ENCODE measurements at regions not wholly inside any gene's neighbourhood (a gene's known extent, or its start where the extent isn't known, plus 50 kb on each side); places are given as distances from the start of the nearest gene placed in this dataset.
A peak's percentile ranks its signal among the peaks of the same experiment; 100 is the strongest.

DNA sequence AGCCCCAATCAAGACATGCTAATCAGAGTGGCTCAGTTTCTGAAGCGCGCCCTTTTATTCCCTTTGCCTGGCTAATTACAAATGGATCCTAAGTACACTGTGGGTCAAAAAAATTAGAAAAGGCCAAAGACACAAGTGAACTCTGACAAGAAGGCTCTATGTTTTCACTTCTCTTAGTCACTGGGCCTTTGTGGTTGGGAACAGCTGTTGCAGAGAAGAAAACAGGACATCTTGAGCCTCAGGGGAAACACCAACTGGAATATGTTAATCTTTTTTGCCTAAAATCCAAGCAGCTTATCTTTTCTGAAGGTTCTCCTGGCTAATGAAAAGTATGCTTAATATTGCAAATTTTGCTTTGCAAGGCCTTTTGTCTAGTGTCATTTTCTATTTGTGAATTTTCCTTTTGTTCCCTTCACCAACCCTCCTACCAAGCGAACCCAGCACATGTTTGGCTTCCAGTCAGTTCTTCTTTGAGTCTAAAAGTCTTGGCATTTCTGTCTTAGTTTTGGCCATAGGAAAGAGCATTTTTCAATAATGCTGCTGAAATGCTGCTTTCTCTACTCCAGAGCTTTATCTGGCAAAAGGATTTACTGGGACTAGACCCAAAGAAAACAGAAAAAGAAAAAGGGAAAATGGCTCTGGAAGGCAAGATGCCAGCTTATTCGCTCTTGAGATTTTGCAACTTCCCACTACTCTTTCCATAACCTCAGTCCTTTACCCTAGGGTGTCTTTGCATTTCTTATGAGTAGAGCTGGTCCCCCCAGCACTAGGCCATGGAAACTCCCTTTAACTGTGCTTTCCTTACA, 440.2 kb upstream of the ST6GAL2 start:
- peak in 1 of 2 donors; percentile 5 for DNase-seq
- Histone ChIP-seq H3K4me3 (ENCODE audit: low read length) (no peak overlapping the region), H3K27me3 (ENCODE audit: control insufficient read depth, insufficient read depth, low read length) (no peaks in the 10 kb centered on the region), H3K27ac (ENCODE audit: low read length) (no peak overlapping the region), H3K36me3 (ENCODE audit: control insufficient read depth, insufficient read depth, low read length) (no peaks in the 10 kb centered on the region), H3K4me1 (ENCODE audit: control insufficient read depth, insufficient read depth, low read length) (no peaks in the 10 kb centered on the region), H3K9me3 (ENCODE audit: control insufficient read depth, low read depth, low read length) (no peaks in the 10 kb centered on the region)
- 50% methylated on average over 1 of the region's 4 CpGs for WGBS (ENCODE audit: insufficient coverage, low lambda C conversion rate)

DNA sequence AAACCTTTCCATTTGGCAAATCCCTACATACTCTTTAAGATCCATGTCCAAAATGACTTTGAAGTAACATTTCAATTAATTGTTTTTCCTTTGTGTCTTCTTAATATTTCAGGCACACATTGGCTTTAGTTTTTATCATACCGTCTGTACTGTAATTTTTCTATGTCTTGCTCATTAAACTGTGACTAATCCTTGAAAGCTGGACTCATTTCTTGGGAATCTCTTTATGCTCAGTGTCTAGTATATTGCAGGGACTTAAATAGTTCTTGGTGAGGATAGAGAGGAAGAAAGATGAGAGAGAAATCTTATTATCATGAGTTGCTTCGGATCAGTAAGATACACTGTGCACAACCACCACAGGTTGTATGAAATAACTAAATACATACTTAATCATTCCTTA, 448.3 kb upstream of the ST6GAL2 start:
- H3K27ac ChIP-seq (ENCODE audit: low read length) = no peak overlapping the region
- H3K4me3 ChIP-seq (ENCODE audit: low read length) = no peak overlapping the region
- WGBS (ENCODE audit: insufficient coverage, low lambda C conversion rate) = no CpG with 5 or more reads among the region's 2 CpGs
- no peaks in the 10 kb centered on the region for H3K36me3 ChIP-seq (ENCODE audit: control insufficient read depth, insufficient read depth, low read length)
- H3K27me3 ChIP-seq (ENCODE audit: control insufficient read depth, insufficient read depth, low read length) = no peaks in the 10 kb centered on the region
- no peaks in the 10 kb centered on the region for H3K9me3 ChIP-seq (ENCODE audit: control insufficient read depth, low read depth, low read length)
- H3K4me1 ChIP-seq (ENCODE audit: control insufficient read depth, insufficient read depth, low read length) = no peaks in the 10 kb centered on the region
- no peak for DNase-seq

DNA sequence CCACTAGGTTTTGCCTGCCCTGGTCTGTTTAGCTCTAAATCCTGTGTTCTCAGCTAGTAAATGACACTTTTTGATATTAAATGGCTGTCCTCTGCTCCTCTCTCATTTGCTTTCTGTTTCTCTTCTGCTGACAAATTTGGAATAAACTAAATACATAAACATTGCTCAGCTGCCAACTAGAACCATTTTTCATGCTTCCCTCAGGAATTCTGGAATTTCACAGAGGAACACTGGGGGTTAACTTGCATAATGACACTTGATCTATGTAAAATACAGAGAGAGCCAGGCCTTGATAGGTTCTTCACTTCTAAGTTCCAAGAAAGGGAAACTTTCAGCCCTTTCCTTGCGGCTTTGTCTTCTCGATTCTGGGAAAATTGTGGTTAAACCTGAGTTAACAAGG, 450.6 kb upstream of the ST6GAL2 start:
- no peaks in the 10 kb centered on the region for H3K36me3 ChIP-seq (ENCODE audit: control insufficient read depth, insufficient read depth, low read length)
- H3K27ac ChIP-seq (ENCODE audit: low read length) = no peak overlapping the region
- no peaks in the 10 kb centered on the region for H3K27me3 ChIP-seq (ENCODE audit: control insufficient read depth, insufficient read depth, low read length)
- no peak overlapping the region for H3K4me3 ChIP-seq (ENCODE audit: low read length)
- no peaks in the 10 kb centered on the region for H3K4me1 ChIP-seq (ENCODE audit: control insufficient read depth, insufficient read depth, low read length)
- DNase-seq = no peak
- no peaks in the 10 kb centered on the region for H3K9me3 ChIP-seq (ENCODE audit: control insufficient read depth, low read depth, low read length)
- WGBS (ENCODE audit: insufficient coverage, low lambda C conversion rate) = no CpG with 5 or more reads among the region's 2 CpGs

DNA sequence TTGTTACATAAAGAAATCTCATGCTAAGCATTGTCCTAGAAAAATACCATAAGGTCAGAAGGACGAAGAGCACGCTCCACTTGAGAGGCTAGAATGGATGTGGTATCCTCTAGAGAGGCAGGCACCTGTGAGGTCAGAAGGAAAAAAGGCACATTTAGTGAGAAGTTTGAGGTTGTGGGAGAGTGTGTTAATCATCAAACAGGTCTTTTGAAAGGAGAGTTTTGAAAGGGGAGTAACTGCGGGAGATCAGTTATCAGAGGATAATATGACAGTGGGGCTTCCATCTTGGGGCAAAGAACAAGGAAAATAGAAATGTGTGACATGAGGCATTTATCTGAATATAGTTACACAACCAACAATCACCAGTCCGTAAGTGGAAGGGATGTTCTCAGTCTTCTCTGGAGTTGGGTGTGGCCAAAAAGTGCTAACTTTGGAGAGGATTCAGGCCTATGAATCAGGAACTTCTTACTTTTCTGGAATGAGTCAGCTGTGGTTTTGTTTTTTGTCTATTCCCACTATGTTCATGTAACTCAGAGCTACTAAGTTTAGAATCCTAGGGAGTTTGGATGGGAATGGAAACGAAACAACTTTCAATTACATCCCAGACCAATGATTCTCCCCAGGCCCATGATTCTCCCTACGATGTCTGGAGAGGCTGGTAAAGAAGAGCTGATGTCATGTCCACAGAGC, 451.4 kb upstream of the ST6GAL2 start:
- peak in 1 of 2 donors; percentile 9 for DNase-seq
- WGBS (ENCODE audit: insufficient coverage, low lambda C conversion rate) = 20% methylated on average over 1 of the region's 6 CpGs
- Histone ChIP-seq H3K27me3 (ENCODE audit: control insufficient read depth, insufficient read depth, low read length) (no peaks in the 10 kb centered on the region), H3K4me1 (ENCODE audit: control insufficient read depth, insufficient read depth, low read length) (no peaks in the 10 kb centered on the region), H3K4me3 (ENCODE audit: low read length) (no peak overlapping the region), H3K9me3 (ENCODE audit: control insufficient read depth, low read depth, low read length) (no peaks in the 10 kb centered on the region), H3K36me3 (ENCODE audit: control insufficient read depth, insufficient read depth, low read length) (no peaks in the 10 kb centered on the region), H3K27ac (ENCODE audit: low read length) (no peak overlapping the region)

DNA sequence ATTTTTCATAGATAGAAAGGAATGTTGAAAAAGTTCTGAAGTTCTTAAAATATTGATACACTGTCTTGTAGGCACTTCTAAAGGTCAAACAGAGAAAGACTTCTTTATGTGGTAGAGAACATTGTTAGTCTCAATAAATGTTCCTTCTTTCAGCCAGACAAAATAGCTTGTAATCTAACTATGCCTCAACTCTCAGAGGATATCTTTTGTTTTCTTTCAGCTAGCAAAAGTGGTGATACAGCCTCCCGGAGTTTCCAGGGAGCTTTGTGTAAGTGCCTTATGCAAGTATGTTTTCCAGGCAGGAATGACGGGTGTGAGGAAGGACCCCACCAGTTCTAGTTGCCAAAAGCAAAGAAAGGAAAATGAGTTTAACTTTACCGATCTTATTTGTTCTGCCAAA, 452.1 kb upstream of the ST6GAL2 start:
- H3K4me1 ChIP-seq (ENCODE audit: control insufficient read depth, insufficient read depth, low read length) = no peaks in the 10 kb centered on the region
- no peak overlapping the region for H3K4me3 ChIP-seq (ENCODE audit: low read length)
- no peak for DNase-seq
- 100% methylated on average over 1 of the region's 3 CpGs for WGBS (ENCODE audit: insufficient coverage, low lambda C conversion rate)
- H3K9me3 ChIP-seq (ENCODE audit: control insufficient read depth, low read depth, low read length) = no peaks in the 10 kb centered on the region
- H3K27ac ChIP-seq (ENCODE audit: low read length) = no peak overlapping the region
- no peaks in the 10 kb centered on the region for H3K36me3 ChIP-seq (ENCODE audit: control insufficient read depth, insufficient read depth, low read length)
- H3K27me3 ChIP-seq (ENCODE audit: control insufficient read depth, insufficient read depth, low read length) = no peaks in the 10 kb centered on the region

DNA sequence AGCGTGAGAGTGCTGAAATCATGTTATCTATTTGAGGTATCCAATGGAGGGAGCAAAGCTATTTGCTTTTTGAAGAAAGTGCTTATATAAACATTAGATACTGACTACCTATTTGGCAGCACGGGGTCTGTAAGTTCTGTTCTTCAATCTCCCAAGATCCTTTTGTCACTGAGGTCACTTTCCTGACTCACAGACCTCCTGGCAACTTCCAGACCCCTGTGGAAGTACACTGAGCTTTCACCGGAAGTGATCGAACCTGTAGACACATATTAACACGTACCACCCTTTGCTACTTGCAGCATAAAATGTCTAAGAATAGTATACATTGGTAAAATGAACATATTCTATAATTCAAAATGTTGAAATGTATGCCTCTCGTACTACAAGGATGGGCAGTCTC, 452.6 kb upstream of the ST6GAL2 start:
- H3K9me3 ChIP-seq (ENCODE audit: control insufficient read depth, low read depth, low read length) = no peaks in the 10 kb centered on the region
- H3K4me1 ChIP-seq (ENCODE audit: control insufficient read depth, insufficient read depth, low read length) = no peaks in the 10 kb centered on the region
- DNase-seq = no peak
- H3K36me3 ChIP-seq (ENCODE audit: control insufficient read depth, insufficient read depth, low read length) = no peaks in the 10 kb centered on the region
- H3K4me3 ChIP-seq (ENCODE audit: low read length) = no peak overlapping the region
- WGBS (ENCODE audit: insufficient coverage, low lambda C conversion rate) = 80% methylated on average over 1 of the region's 6 CpGs
- H3K27me3 ChIP-seq (ENCODE audit: control insufficient read depth, insufficient read depth, low read length) = no peaks in the 10 kb centered on the region
- no peak overlapping the region for H3K27ac ChIP-seq (ENCODE audit: low read length)

DNA sequence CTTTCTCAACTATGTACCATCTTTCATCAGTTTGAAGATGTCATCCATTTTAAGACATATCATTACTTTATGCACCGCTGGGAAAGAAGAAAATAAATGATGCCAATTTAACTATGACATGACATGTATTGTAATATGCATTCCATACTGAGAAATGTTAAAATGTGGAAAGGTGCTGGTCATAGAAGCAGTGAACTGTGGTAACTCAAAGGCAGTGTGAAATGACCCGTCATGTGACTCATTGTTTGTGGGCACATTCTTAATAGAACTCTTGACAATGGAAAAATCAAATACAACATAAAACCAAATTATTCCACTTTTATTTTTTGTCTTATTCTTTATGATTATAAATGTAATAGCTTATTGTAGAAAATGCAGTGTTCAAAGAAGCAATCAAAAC, 455.0 kb upstream of the ST6GAL2 start:
- no peak for DNase-seq
- Histone ChIP-seq H3K27me3 (ENCODE audit: control insufficient read depth, insufficient read depth, low read length) (no peaks in the 10 kb centered on the region), H3K36me3 (ENCODE audit: control insufficient read depth, insufficient read depth, low read length) (no peaks in the 10 kb centered on the region), H3K9me3 (ENCODE audit: control insufficient read depth, low read depth, low read length) (no peaks in the 10 kb centered on the region), H3K27ac (ENCODE audit: low read length) (no peak overlapping the region), H3K4me3 (ENCODE audit: low read length) (no peak overlapping the region), H3K4me1 (ENCODE audit: control insufficient read depth, insufficient read depth, low read length) (no peaks in the 10 kb centered on the region)
- 80% methylated on average over 2 of the region's 2 CpGs for WGBS (ENCODE audit: insufficient coverage, low lambda C conversion rate)

DNA sequence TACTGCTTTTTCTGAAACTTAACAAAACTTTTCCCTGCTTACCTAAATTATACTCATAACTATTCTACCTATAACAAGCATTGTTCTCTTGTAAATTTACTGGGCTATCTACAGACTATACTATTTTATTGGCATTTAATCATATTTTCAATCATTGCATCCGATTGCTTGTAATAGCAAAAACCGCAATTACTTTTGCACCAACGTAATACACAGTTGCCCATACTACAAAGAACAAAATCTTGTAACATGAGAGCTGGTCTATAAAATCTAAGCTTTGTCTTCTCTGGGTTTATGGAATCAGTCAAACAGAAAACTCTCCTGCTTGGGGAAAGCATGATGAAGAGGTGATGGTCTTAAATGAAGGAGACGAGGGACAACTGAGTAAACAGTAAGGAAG, 463.4 kb upstream of the ST6GAL2 start:
- H3K27ac ChIP-seq (ENCODE audit: low read length) = no peak overlapping the region
- no peak for DNase-seq
- H3K27me3 ChIP-seq (ENCODE audit: control insufficient read depth, insufficient read depth, low read length) = no peaks in the 10 kb centered on the region
- no peaks in the 10 kb centered on the region for H3K4me1 ChIP-seq (ENCODE audit: control insufficient read depth, insufficient read depth, low read length)
- H3K4me3 ChIP-seq (ENCODE audit: low read length) = no peak overlapping the region
- no peaks in the 10 kb centered on the region for H3K9me3 ChIP-seq (ENCODE audit: control insufficient read depth, low read depth, low read length)
- 100% methylated on average over 3 of the region's 4 CpGs for WGBS (ENCODE audit: insufficient coverage, low lambda C conversion rate)
- no peaks in the 10 kb centered on the region for H3K36me3 ChIP-seq (ENCODE audit: control insufficient read depth, insufficient read depth, low read length)

DNA sequence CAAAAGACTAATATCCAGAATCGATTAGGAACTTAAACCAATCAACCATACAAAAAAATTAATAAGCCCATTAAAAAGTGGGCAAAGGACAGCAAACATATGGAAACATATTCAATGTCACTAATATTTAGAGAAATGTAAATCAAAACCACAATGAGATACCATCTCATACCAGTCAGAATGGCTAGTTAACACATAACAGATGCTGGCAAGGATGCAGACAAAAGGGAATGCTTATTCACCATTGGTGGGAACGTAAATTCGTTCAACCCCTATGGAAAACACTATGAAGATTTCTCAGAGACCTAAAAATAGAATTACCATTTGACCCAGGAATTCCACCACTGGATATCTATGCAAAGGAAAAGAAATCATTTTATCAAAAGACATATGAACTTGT, 468.2 kb upstream of the ST6GAL2 start:
- Histone ChIP-seq H3K27me3 (ENCODE audit: control insufficient read depth, insufficient read depth, low read length) (no peaks in the 10 kb centered on the region), H3K4me1 (ENCODE audit: control insufficient read depth, insufficient read depth, low read length) (no peaks in the 10 kb centered on the region), H3K4me3 (ENCODE audit: low read length) (no peak overlapping the region), H3K9me3 (ENCODE audit: control insufficient read depth, low read depth, low read length) (no peaks in the 10 kb centered on the region), H3K27ac (ENCODE audit: low read length) (no peak overlapping the region), H3K36me3 (ENCODE audit: control insufficient read depth, insufficient read depth, low read length) (no peaks in the 10 kb centered on the region)
- DNase-seq = no peak
- WGBS (ENCODE audit: insufficient coverage, low lambda C conversion rate) = 89% methylated on average over 3 of the region's 3 CpGs

DNA sequence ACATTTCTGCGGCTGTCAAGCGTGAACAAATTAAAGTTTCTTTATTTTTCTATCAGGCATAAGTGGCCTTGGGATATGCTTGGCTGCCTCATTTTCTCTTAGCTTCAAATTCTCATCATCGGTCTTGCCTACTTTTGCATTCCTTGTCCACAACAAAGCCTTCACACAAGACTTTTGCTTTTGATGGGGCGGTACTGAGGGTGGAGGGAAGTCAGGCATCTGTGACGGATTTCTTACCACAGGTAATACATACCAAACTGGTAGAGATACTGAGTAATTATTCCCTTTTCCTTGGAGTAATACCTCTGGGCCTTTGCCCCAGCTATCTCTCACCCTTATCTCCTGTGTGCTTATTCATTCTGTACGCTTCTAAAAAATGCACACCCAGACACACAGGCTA, 468.3 kb upstream of the RGPD4 start:
- H3K27me3 ChIP-seq (ENCODE audit: control insufficient read depth, insufficient read depth, low read length) = no peaks in the 10 kb centered on the region
- DNase-seq = no peak
- WGBS (ENCODE audit: insufficient coverage, low lambda C conversion rate) = 74% methylated on average over 2 of the region's 6 CpGs
- H3K4me1 ChIP-seq (ENCODE audit: control insufficient read depth, insufficient read depth, low read length) = no peaks in the 10 kb centered on the region
- H3K36me3 ChIP-seq (ENCODE audit: control insufficient read depth, insufficient read depth, low read length) = no peaks in the 10 kb centered on the region
- H3K4me3 ChIP-seq (ENCODE audit: low read length) = no peak overlapping the region
- H3K27ac ChIP-seq (ENCODE audit: low read length) = no peak overlapping the region
- no peaks in the 10 kb centered on the region for H3K9me3 ChIP-seq (ENCODE audit: control insufficient read depth, low read depth, low read length)

DNA sequence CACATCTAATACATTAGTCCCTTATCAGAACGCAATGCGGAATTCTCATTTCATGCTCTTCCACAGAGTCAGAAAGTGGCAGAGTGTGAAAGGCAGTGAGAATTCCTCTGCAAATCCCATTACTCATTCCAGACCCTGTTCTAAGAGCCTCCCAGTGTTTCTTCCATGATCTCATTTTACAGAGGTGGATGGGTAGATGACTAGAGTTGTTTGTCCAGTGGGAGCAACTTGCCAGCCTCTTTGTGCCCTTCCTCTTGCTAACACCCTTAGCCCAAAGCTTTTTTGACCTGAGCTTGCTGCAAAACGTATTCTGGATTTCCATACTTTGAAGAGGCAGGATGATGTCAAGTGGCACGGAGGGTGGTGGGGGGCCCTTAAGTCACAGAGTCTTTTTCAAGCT, 467.7 kb upstream of the RGPD4 start:
- Histone ChIP-seq H3K27me3 (ENCODE audit: control insufficient read depth, insufficient read depth, low read length) (no peaks in the 10 kb centered on the region), H3K36me3 (ENCODE audit: control insufficient read depth, insufficient read depth, low read length) (no peaks in the 10 kb centered on the region), H3K27ac (ENCODE audit: low read length) (no peak overlapping the region), H3K4me1 (ENCODE audit: control insufficient read depth, insufficient read depth, low read length) (no peaks in the 10 kb centered on the region), H3K9me3 (ENCODE audit: control insufficient read depth, low read depth, low read length) (no peaks in the 10 kb centered on the region), H3K4me3 (ENCODE audit: low read length) (no peak overlapping the region)
- no CpG with 5 or more reads among the region's 4 CpGs for WGBS (ENCODE audit: insufficient coverage, low lambda C conversion rate)
- DNase-seq = no peak

Data from large intestine (tissue), 3 donors.